ENCODE measurements at regions not wholly inside any gene's neighbourhood (a gene's known extent, or its start where the extent isn't known, plus 50 kb on each side); places are given as distances from the start of the nearest gene placed in this dataset.

DNA sequence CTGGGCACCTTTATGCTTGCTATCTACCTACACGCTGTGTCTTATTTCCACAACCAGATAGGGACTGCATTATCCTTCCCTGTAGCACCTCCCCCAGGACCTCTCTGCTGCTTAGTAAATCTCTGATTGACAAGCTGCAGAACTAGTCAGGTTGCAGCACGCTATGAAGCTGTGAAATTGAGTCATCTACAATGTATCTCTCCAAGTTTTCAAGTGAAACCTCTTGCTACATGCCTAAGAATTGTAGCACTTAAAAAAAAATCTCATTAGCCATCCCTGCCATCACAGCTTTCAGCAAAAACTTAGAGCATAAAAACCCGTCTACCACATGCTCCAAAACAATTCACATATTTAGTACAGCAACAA is 69.7 kb upstream of the FGFR2 start:
- no peaks in the 10 kb centered on the region for H3K36me3 Mint-ChIP-seq (ENCODE audit: low read depth)
- TF ChIP-seq CTCF (IDR thresholded peaks at IDR 0.05; ENCODE audit: unreplicated experiment in 3 of 3) = no peak
- peaks cover 29% of the 10 kb centered on the region for H3K27me3 Mint-ChIP-seq (ENCODE audit: low read depth)
- peaks cover 12% of the 10 kb centered on the region for H3K9me3 Mint-ChIP-seq
- H3K4me3 Mint-ChIP-seq = peak overlapping the region in 1 of 3 experiments; percentile 2
- H3K4me1 Mint-ChIP-seq = peaks cover 26% of the 10 kb centered on the region
- H3K27ac Mint-ChIP-seq = peak overlapping the region; percentile 84 to 92 (median 86)

GRCh38 chr10:121665809-121666208 is 67.6 kb upstream of the FGFR2 start:
- H3K36me3 Mint-ChIP-seq (ENCODE audit: low read depth) = no peaks in the 10 kb centered on the region
- TF ChIP-seq CTCF (IDR thresholded peaks at IDR 0.05; ENCODE audit: unreplicated experiment in 3 of 3) = no peak
- H3K9me3 Mint-ChIP-seq = peaks cover 12% of the 10 kb centered on the region

DNA sequence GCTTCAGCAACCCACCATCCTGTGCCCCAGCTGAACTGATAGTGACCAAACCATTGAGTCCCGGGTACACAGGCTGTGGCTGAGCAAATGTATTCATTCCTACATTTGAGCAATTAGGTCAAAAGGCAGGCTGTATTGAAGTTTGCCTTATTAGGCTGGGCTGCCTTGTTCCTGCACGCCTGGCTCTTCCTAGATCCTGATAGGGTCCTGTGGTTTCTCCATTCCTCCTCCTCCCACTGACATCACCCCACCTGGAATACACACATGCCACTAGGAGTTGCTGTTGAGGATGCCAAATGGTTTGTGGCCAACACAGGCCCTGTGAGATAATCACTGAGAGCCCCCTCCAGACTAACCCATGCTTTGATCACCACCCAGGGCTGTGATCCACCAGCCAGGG is 66.4 kb upstream of the FGFR2 start:
- no peaks in the 10 kb centered on the region for H3K36me3 Mint-ChIP-seq (ENCODE audit: low read depth)
- H3K27me3 Mint-ChIP-seq (ENCODE audit: low read depth) = peaks cover 22% of the 10 kb centered on the region
- no peak overlapping the region for H3K4me3 Mint-ChIP-seq
- H3K27ac Mint-ChIP-seq = no peak overlapping the region
- TF ChIP-seq CTCF (IDR thresholded peaks at IDR 0.05; ENCODE audit: unreplicated experiment in 3 of 3) = no peak
- peaks cover 25% of the 10 kb centered on the region for H3K4me1 Mint-ChIP-seq
- peaks cover 12% of the 10 kb centered on the region for H3K9me3 Mint-ChIP-seq

More at GRCh38 chr10:121665809-121666208, 67.6 kb upstream of the FGFR2 start:
- Mint-ChIP-seq H3K27me3 (ENCODE audit: low read depth) (peaks cover 24% of the 10 kb centered on the region), H3K4me3 (no peak overlapping the region), H3K27ac (no peak overlapping the region), H3K4me1 (peaks cover 26% of the 10 kb centered on the region)

DNA sequence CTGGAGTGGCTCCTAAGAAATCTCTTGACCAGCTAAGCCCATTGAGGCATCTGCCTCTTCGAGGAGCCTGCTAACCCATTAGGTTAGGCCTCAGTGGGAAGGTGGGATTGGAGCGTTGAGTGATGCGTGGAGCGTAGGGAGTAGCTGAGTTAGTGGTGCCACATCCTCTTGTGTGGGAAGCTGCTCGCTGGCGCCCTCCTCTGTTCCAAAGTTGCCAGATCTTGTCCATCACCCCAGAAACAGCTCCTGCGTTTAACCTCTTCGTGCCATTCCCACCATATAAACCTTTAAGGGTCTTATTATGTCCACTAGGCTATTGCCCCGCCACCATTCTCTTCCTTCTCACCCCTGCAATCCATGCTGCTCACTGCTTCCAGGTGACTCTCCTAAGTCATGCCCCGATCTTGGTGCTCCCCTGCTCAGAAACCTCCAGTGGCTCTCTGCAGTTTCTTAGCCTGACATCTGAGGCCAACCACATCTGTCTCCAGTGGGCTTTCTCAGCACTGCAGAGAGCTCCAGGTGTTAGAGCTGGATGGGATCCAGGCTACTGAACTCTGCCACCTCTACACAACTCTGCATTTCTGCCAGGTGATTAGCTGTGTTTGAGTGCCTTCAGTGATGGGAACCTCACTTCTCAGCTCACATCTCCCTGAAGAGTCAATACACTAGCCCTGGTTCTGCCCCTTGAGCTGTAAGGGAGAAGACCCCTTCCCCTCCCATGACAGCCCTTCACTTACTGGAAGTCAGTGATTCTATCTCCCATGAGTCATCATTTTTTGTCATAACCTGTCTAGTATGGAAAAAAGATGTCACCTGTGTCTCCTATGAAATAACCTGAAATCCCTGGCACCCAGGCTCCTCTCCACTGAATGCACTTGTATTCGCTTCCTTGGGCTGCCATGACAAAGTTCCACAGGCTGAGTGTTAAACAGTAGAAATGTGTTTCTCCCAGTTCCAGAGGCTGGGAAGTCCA is 65.0 kb upstream of the FGFR2 start:
- H3K27ac Mint-ChIP-seq = no peak overlapping the region
- H3K36me3 Mint-ChIP-seq (ENCODE audit: low read depth) = no peaks in the 10 kb centered on the region
- peaks cover 12% of the 10 kb centered on the region for H3K9me3 Mint-ChIP-seq
- peak in 2 of 3 experiments; percentile 9 to 26 for TF ChIP-seq CTCF (IDR thresholded peaks at IDR 0.05; ENCODE audit: unreplicated experiment in 3 of 3)
- peaks cover 19% of the 10 kb centered on the region for H3K27me3 Mint-ChIP-seq (ENCODE audit: low read depth)
- H3K4me1 Mint-ChIP-seq = peaks cover 11% of the 10 kb centered on the region
- H3K4me3 Mint-ChIP-seq = no peak overlapping the region

GRCh38 chr10:121662531-121662930 is 64.3 kb upstream of the FGFR2 start:
- H3K9me3 Mint-ChIP-seq = peaks cover 8% of the 10 kb centered on the region
- peaks cover 19% of the 10 kb centered on the region for H3K27me3 Mint-ChIP-seq (ENCODE audit: low read depth)
- TF ChIP-seq CTCF (IDR thresholded peaks at IDR 0.05; ENCODE audit: unreplicated experiment in 3 of 3) = no peak
- no peak overlapping the region for H3K27ac Mint-ChIP-seq
- H3K36me3 Mint-ChIP-seq (ENCODE audit: low read depth) = no peaks in the 10 kb centered on the region
- peaks cover 6% of the 10 kb centered on the region for H3K4me1 Mint-ChIP-seq
- no peak overlapping the region for H3K4me3 Mint-ChIP-seq

- Mint-ChIP-seq H3K27me3 (ENCODE audit: low read depth) (peaks cover 19% of the 10 kb centered on the region), H3K4me1 (no peaks in the 10 kb centered on the region), H3K9me3 (peaks cover 8% of the 10 kb centered on the region), H3K36me3 (ENCODE audit: low read depth) (no peaks in the 10 kb centered on the region), H3K27ac (no peak overlapping the region), H3K4me3 (no peak overlapping the region)
- no peak for TF ChIP-seq CTCF (IDR thresholded peaks at IDR 0.05; ENCODE audit: unreplicated experiment in 3 of 3)
These were observed 63.2 kb upstream of the FGFR2 start for GRCh38 chr10:121661451-121661851.

Data from nephron (organoid).